ENCODE measurements at regions not wholly inside any gene's neighbourhood (a gene's known extent, or its start where the extent isn't known, plus 50 kb on each side); places are given as distances from the start of the nearest gene placed in this dataset.

DNA sequence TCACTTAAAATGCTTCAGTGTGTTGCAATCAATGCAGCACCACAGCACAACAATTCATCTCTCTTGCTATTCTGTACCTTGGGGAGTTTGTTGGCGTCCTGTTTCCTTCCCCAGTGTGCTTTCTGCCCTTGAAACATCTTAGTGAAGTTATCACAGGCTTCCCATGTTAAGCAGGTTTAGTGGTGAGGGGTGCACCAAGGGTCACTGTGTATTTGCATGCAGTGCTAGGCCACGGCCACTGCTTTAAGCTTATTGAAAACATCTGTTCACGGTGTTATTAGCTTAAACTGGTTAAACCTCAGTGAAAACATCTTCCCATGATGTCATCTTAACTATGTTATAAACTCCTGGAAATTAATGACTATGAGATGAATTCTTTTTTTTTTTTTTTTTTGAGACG is 217.3 kb upstream of the GOLIM4 start:
- TF ChIP-seq ZNF510 (CRISPR knock-in tag; IDR thresholded peaks at IDR 0.05; ENCODE audit: low read depth) (no peak), ATF7 (IDR thresholded peaks at IDR 0.05) (peak; percentile 69), ATF7 (CRISPR knock-in tag; IDR thresholded peaks at IDR 0.05) (no peak), TARDBP (CRISPR knock-in tag; IDR thresholded peaks at IDR 0.05) (no peak)
- Histone ChIP-seq H3K4me1 (ENCODE audit: insufficient read depth, low read length) (no peaks in the 10 kb centered on the region), H3K9ac (ENCODE audit: insufficient read depth, low read depth, low read length) (no peak overlapping the region), H2AFZ (ENCODE audit: low read length) (no peak overlapping the region), H3K36me3 (replicated peaks in 1 of 2; ENCODE audit: control insufficient read depth in 1 of 2, insufficient read depth in 2 of 2, low read length in 2 of 2) (no peaks in the 10 kb centered on the region), H3K79me2 (ENCODE audit: insufficient read depth, low read length) (no peaks in the 10 kb centered on the region), H3K4me3 (replicated peaks in 1 of 3; ENCODE audit: insufficient read depth in 1 of 3, low read depth in 2 of 3, low read length in 3 of 3) (no peak overlapping the region), H4K20me1 (ENCODE audit: insufficient read depth, low read length) (no peaks in the 10 kb centered on the region), H3K27me3 (ENCODE audit: control insufficient read depth in 1 of 2, insufficient read depth in 2 of 2, low read length in 2 of 2) (no peaks in the 10 kb centered on the region; a peak in 1 of 5 replicates), H3K9me3 (ENCODE audit: low read length) (no peaks in the 10 kb centered on the region), H3K27ac (ENCODE audit: extremely low read length, insufficient read depth, low read length) (no peak overlapping the region), H3K4me2 (ENCODE audit: low read depth, low read length) (no peak overlapping the region)
- intact Hi-C loops (cut with micrococcal nuclease; ENCODE audit: unreplicated experiment) (no loop called here), in situ Hi-C loops (cut with HindIII; ENCODE audit: extremely low pct_ligation_motif_present, low pct_unique_long_range_greater_than_20kb) (no loop called here)
- ChIA-PET POLR2A (no interaction called here), CTCF (ENCODE audit: low intra/inter-chr PET ratio, low total read pairs) (no interaction called here)
- ATAC-seq (no peak), DNase-seq (ENCODE audit: low spot score) (no peak), FAIRE-seq (no peak)
- no TSS peak for BruUV-seq (replicated peaks)
- WGBS (ENCODE audit: low lambda C conversion rate), result 29% methylated on average over 4 of the region's 4 CpGs

- intact Hi-C loops (cut with micrococcal nuclease; ENCODE audit: unreplicated experiment) (no loop called here), in situ Hi-C loops (cut with HindIII; ENCODE audit: extremely low pct_ligation_motif_present, low pct_unique_long_range_greater_than_20kb) (no loop called here)
- ATAC-seq (no peak), FAIRE-seq (no peak), DNase-seq (ENCODE audit: low spot score) (no peak)
- Histone ChIP-seq H3K27ac (ENCODE audit: extremely low read length, insufficient read depth, low read length) (no peak overlapping the region), H3K4me1 (ENCODE audit: insufficient read depth, low read length) (no peaks in the 10 kb centered on the region), H3K9me3 (ENCODE audit: low read length) (peaks cover 5% of the 10 kb centered on the region; the same call in 1 of the 2 replicates), H2AFZ (ENCODE audit: low read length) (no peak overlapping the region), H3K27me3 (ENCODE audit: control insufficient read depth in 1 of 2, insufficient read depth in 2 of 2, low read length in 2 of 2) (no peaks in the 10 kb centered on the region; a peak in 1 of 5 replicates), H3K4me3 (replicated peaks in 1 of 3; ENCODE audit: insufficient read depth in 1 of 3, low read depth in 2 of 3, low read length in 3 of 3) (no peak overlapping the region), H3K79me2 (ENCODE audit: insufficient read depth, low read length) (no peaks in the 10 kb centered on the region), H3K4me2 (ENCODE audit: low read depth, low read length) (no peak overlapping the region), H3K36me3 (replicated peaks in 1 of 2; ENCODE audit: control insufficient read depth in 1 of 2, insufficient read depth in 2 of 2, low read length in 2 of 2) (no peaks in the 10 kb centered on the region), H4K20me1 (ENCODE audit: insufficient read depth, low read length) (no peaks in the 10 kb centered on the region), H3K9ac (ENCODE audit: insufficient read depth, low read depth, low read length) (no peak overlapping the region)
- TF ChIP-seq ZNF704 (CRISPR knock-in tag; IDR thresholded peaks at IDR 0.05; ENCODE audit: borderline replicate concordance) (no peak), ZBTB1 (CRISPR knock-in tag; IDR thresholded peaks at IDR 0.05; ENCODE audit: borderline replicate concordance) (no peak), GFI1 (CRISPR knock-in tag; IDR thresholded peaks at IDR 0.05; ENCODE audit: borderline replicate concordance) (no peak), ZFX (CRISPR knock-in tag; IDR thresholded peaks at IDR 0.05; ENCODE audit: low read depth) (no peak)
- POLR2A ChIA-PET, result no interaction called here
- CTCF ChIA-PET (ENCODE audit: low intra/inter-chr PET ratio, low total read pairs), result no interaction called here
- BruUV-seq (replicated peaks), result no TSS peak
These were observed 212.2 kb upstream of the GOLIM4 start for GRCh38 chr3:168307893-168308292.
